Upper lobe of left lung (tissue), 6 donors: ENCODE measurements at regions not wholly inside any gene's neighbourhood (a gene's known extent, or its start where the extent isn't known, plus 50 kb on each side); places are given as distances from the start of the nearest gene placed in this dataset.

Experiments used
- ATAC-seq, 2 donors: fragments of 200-7000 bp; cut with Tn5 transposase; one replicate each; pipeline ENCODE4 v1.9.1; 2022; ENCODE audit warnings: mild to moderate bottlenecking in 2 of 2, moderate library complexity in 2 of 2; ENCODE audit not compliant: low FRiP score in 2 of 2
- DNase-seq, 2 donors: peaks; one replicate each; pipeline ENCODE4 v3.0.0-alpha.2; 2019 to 2020
- H3K27ac ChIP-seq, 4 donors: fragments of 200-600 bp; sonication (generic); one replicate each; pipeline ENCODE4 v1.5.1; 2016 to 2019
- H3K27me3 ChIP-seq, 4 donors: fragments of 200-600 bp; sonication (generic); one replicate each; pipeline ENCODE4 v1.5.1; 2017 to 2019
- H3K36me3 ChIP-seq, 4 donors: fragments of 200-600 bp; sonication (generic); one replicate each; pipeline ENCODE4 v1.5.1; 2016 to 2019
- H3K4me1 ChIP-seq, 4 donors: fragments of 200-600 bp; sonication (generic); one replicate each; pipeline ENCODE4 v1.5.1; 2018 to 2019
- H3K4me3 ChIP-seq, 4 donors: fragments of 200-600 bp; sonication (generic); one replicate each; pipeline ENCODE4 v1.5.1; 2017 to 2019; ENCODE audit warnings: mild to moderate bottlenecking in 2 of 4, moderate library complexity in 1 of 4
- H3K9me3 ChIP-seq, 4 donors: fragments of 200-600 bp; sonication (generic); one replicate each; pipeline ENCODE4 v1.5.1; 2018 to 2019
- CTCF ChIP-seq, 6 experiments: fragments of 450-650 bp in 4 of 6; fragments of 200-600 bp in 2 of 6; sonication (generic) in 2 of 6; IDR thresholded peaks; one replicate each; pipeline ENCODE4 v1.5.1; 2016 to 2019; ENCODE audit warnings: antibody characterized with exemption in 6 of 6
- EP300 ChIP-seq, 4 donors: sonication (generic); formaldehyde crosslinking; IDR thresholded peaks; one replicate each; pipeline ENCODE4 v1.5.1; 2017; ENCODE audit warnings: antibody characterized with exemption in 4 of 4, control low read depth in 2 of 4
- POLR2A ChIP-seq, 4 donors: fragments of 450-650 bp; IDR thresholded peaks; one replicate each; pipeline ENCODE4 v1.5.1; 2016 to 2017; ENCODE audit warnings: antibody characterized with exemption in 4 of 4, mild to moderate bottlenecking in 2 of 4
- POLR2AphosphoS5 ChIP-seq, 2 donors: sonication (generic); formaldehyde crosslinking; IDR thresholded peaks; one replicate each; pipeline ENCODE4 v1.5.1; 2017; ENCODE audit warnings: antibody characterized with exemption in 2 of 2
- WGBS, 2 donors: methylation state at CpG; one replicate each; pipeline ENCODE4 v1.1.5; 2017 to 2018; 5-methylcytosine and 5-hydroxymethylcytosine counted together
- donor health status: DM: no; HTN: no; CAD: no; lungs with moderate emphysema.
- donor health status: DM: no; HTN: yes; CAD: no; lungs with severe emphysema.

GRCh38 chr11:38809521-38809920 lies 2211.5 kb upstream of the RAG2 start:
- H3K36me3 ChIP-seq, result no peaks in the 10 kb centered on the region
- no peak overlapping the region for H3K27ac ChIP-seq
- no peaks in the 10 kb centered on the region for H3K4me1 ChIP-seq
- H3K9me3 ChIP-seq, result no peaks in the 10 kb centered on the region
- 71 to 73% methylated on average over 4 of the region's 4 CpGs for WGBS, 2 donors
- H3K4me3 ChIP-seq, result no peak overlapping the region
- no peak for ATAC-seq
- H3K27me3 ChIP-seq, result no peaks in the 10 kb centered on the region
- TF ChIP-seq POLR2AphosphoS5 (IDR thresholded peaks at IDR 0.05), result no peak
- no peak for TF ChIP-seq CTCF (IDR thresholded peaks at IDR 0.05)
- DNase-seq, result no peak

GRCh38 chr11:38796281-38796680 lies 2198.2 kb upstream of the RAG2 start:
- ATAC-seq (no peak), DNase-seq (no peak)
- Histone ChIP-seq H3K27me3 (no peaks in the 10 kb centered on the region), H3K9me3 (no peaks in the 10 kb centered on the region), H3K27ac (no peak overlapping the region), H3K36me3 (no peaks in the 10 kb centered on the region), H3K4me1 (no peaks in the 10 kb centered on the region), H3K4me3 (no peak overlapping the region)
- WGBS, 2 donors, result 79 to 83% methylated on average over 1 of the region's 1 CpG
- TF ChIP-seq CTCF (IDR thresholded peaks at IDR 0.05), result no peak
- no peak for TF ChIP-seq POLR2AphosphoS5 (IDR thresholded peaks at IDR 0.05)
- TF ChIP-seq EP300 (IDR thresholded peaks at IDR 0.05), result no peak
- TF ChIP-seq POLR2A (IDR thresholded peaks at IDR 0.05), result no peak

GRCh38 chr11:38795027-38795426 lies 2197.0 kb upstream of the RAG2 start:
- Histone ChIP-seq H3K9me3 (no peaks in the 10 kb centered on the region), H3K4me3 (no peak overlapping the region), H3K36me3 (no peaks in the 10 kb centered on the region), H3K27ac (no peak overlapping the region), H3K4me1 (no peaks in the 10 kb centered on the region), H3K27me3 (no peaks in the 10 kb centered on the region)
- ATAC-seq (no peak), DNase-seq (no peak)
- TF ChIP-seq POLR2A (IDR thresholded peaks at IDR 0.05) (no peak), POLR2AphosphoS5 (IDR thresholded peaks at IDR 0.05) (no peak), EP300 (IDR thresholded peaks at IDR 0.05) (no peak), CTCF (IDR thresholded peaks at IDR 0.05) (no peak)
- 69 to 73% methylated on average over 2 of the region's 2 CpGs for WGBS, 2 donors

GRCh38 chr11:38791346-38791961 lies 2193.4 kb upstream of the RAG2 start:
- Histone ChIP-seq H3K4me1 (no peaks in the 10 kb centered on the region), H3K36me3 (no peaks in the 10 kb centered on the region), H3K4me3 (no peak overlapping the region), H3K27ac (no peak overlapping the region), H3K27me3 (no peaks in the 10 kb centered on the region), H3K9me3 (no peaks in the 10 kb centered on the region)
- ATAC-seq (peak in 1 of 2 donors; percentile 54), DNase-seq (no peak)
- WGBS, 2 donors, result 33 to 37% methylated on average over 4 of the region's 4 CpGs
- TF ChIP-seq POLR2AphosphoS5 (IDR thresholded peaks at IDR 0.05), result no peak
- no peak for TF ChIP-seq EP300 (IDR thresholded peaks at IDR 0.05)
- peak in 5 of 6 experiments; percentile 46 to 69 (median 61) for TF ChIP-seq CTCF (IDR thresholded peaks at IDR 0.05)
- TF ChIP-seq POLR2A (IDR thresholded peaks at IDR 0.05), result no peak

- ATAC-seq, result no peak
- Histone ChIP-seq H3K27ac (no peak overlapping the region), H3K27me3 (no peaks in the 10 kb centered on the region), H3K9me3 (no peaks in the 10 kb centered on the region), H3K4me1 (no peaks in the 10 kb centered on the region), H3K4me3 (no peak overlapping the region), H3K36me3 (no peaks in the 10 kb centered on the region)
- DNase-seq, result no peak
- TF ChIP-seq EP300 (IDR thresholded peaks at IDR 0.05), result no peak
- TF ChIP-seq POLR2AphosphoS5 (IDR thresholded peaks at IDR 0.05), result no peak
- TF ChIP-seq POLR2A (IDR thresholded peaks at IDR 0.05), result no peak
Measured at GRCh38 chr11:38788561-38788960, 2190.5 kb upstream of the RAG2 start.
